H1 (cell line): ENCODE measurements at regions not wholly inside any gene's neighbourhood (a gene's known extent, or its start where the extent isn't known, plus 50 kb on each side); places are given as distances from the start of the nearest gene placed in this dataset.
"Not testable (repeated sequence)": the region's sequence is repeated elsewhere in the genome, so short reads cannot be mapped to it uniquely, and the experiment has no call there.

Source experiments
- CTCF ChIA-PET: fragments of 300-600 bp; sonication (Branson Sonifier 250); formaldehyde crosslinking; loops from one replicate; lab custom pipeline; 2021; ENCODE audit not compliant: partially characterized antibody; lab: Charles Lee
- POLR2A ChIA-PET: fragments of 300-600 bp; sonication (Branson Sonifier 250); formaldehyde crosslinking; loops from one replicate; lab custom pipeline; 2021; ENCODE audit warnings: inconsistent platforms; ENCODE audit not compliant: partially characterized antibody; lab: Charles Lee
- DNase-seq, 2 experiments: peaks; one replicate each; pipeline versions ENCODE4 v3.0.0 to v3.0.0-alpha.2; 2010 to 2022; ENCODE audit warnings: low spot score in 2 of 2, low read depth in 1 of 2, mixed read lengths in 1 of 2
- FAIRE-seq: peaks from 2 replicates; lab custom pipeline; 2011; peaks lifted over from hg19 to GRCh38; lab: Jason Lieb, UNC
- H2AFZ ChIP-seq: 2 replicates; pipeline ENCODE4 v1.8.1; 2012; ENCODE audit warnings: low read length, inconsistent platforms
- H2AK5ac ChIP-seq: 2 replicates; pipeline ENCODE4 v1.6.1; 2013; ENCODE audit warnings: low read depth, low read length
- H2BK120ac ChIP-seq: replicated peaks from 2 replicates; pipeline ENCODE3; 2013; ENCODE audit warnings: low read depth, low read length, inconsistent platforms
- H2BK12ac ChIP-seq: 2 replicates; pipeline ENCODE4 v1.6.1; 2013; ENCODE audit warnings: low read depth, low read length
- H2BK15ac ChIP-seq: 2 replicates; pipeline ENCODE4 v1.6.1; 2013; ENCODE audit warnings: low read length
- H2BK20ac ChIP-seq: 2 replicates; pipeline ENCODE4 v1.6.1; 2013; ENCODE audit warnings: low read length
- H2BK5ac ChIP-seq: 2 replicates; pipeline ENCODE4 v1.6.1; 2013; ENCODE audit warnings: low read depth, low read length
- H3K14ac ChIP-seq: 2 replicates; pipeline ENCODE4 v1.6.1; 2013; ENCODE audit warnings: inconsistent platforms; ENCODE audit not compliant: insufficient read length
- H3K18ac ChIP-seq: 2 replicates; pipeline ENCODE4 v1.6.1; 2013; ENCODE audit warnings: low read length; ENCODE audit errors: extremely low read depth
- H3K23ac ChIP-seq: 2 replicates; pipeline ENCODE4 v1.6.1; 2013; ENCODE audit warnings: inconsistent platforms; ENCODE audit not compliant: insufficient read length
- H3K23me2 ChIP-seq: 2 replicates; pipeline ENCODE4 v1.6.1; 2013; ENCODE audit warnings: low read depth, low read length
- H3K27ac ChIP-seq: 2 replicates; pipeline ENCODE4 v1.6.1; 2011; ENCODE audit warnings: low read depth, low read length, inconsistent platforms
- H3K27me3 ChIP-seq, 4 experiments: replicated peaks in 1 of 4; 1 replicate in 1 of 4; 2 replicates in 3 of 4; pipeline versions ENCODE4 v1.6.1 to v1.8.1; 2011 to 2013; ENCODE audit warnings: low read length in 3 of 4, mild to moderate bottlenecking in 3 of 4, inconsistent platforms in 2 of 4, mixed read lengths in 2 of 4, moderate library complexity in 1 of 4; ENCODE audit not compliant: control insufficient read depth in 3 of 4, insufficient read depth in 3 of 4; ENCODE audit errors: extremely low read depth in 1 of 4
- H3K36me3 ChIP-seq, 4 experiments: 2 replicates each; pipeline versions ENCODE4 v1.6.1 to v1.8.1; 2011 to 2013; ENCODE audit warnings: mild to moderate bottlenecking in 4 of 4, low read length in 3 of 4, moderate library complexity in 2 of 4, control low read depth in 1 of 4, inconsistent platforms in 1 of 4; ENCODE audit not compliant: insufficient read depth in 4 of 4, control insufficient read depth in 2 of 4
- H3K4ac ChIP-seq: replicated peaks from 2 replicates; pipeline ENCODE3; 2013; ENCODE audit warnings: low read length, low read depth, mixed read lengths, inconsistent platforms; ENCODE audit not compliant: insufficient read length
- H3K4me1 ChIP-seq, 4 experiments: replicated peaks in 1 of 4; 1 replicate in 1 of 4; 2 replicates in 3 of 4; pipeline versions ENCODE4 v1.6.1 to v1.8.1; 2011 to 2013; ENCODE audit warnings: low read length in 3 of 4, inconsistent platforms in 2 of 4, mixed read lengths in 1 of 4; ENCODE audit not compliant: insufficient read depth in 4 of 4, control insufficient read depth in 3 of 4
- H3K4me2 ChIP-seq, 2 experiments: 2 replicates each; pipeline versions ENCODE4 v1.6.1 to v1.8.1; 2011 to 2013; ENCODE audit warnings: low read depth in 2 of 2, low read length in 2 of 2, control low read depth in 1 of 2, inconsistent platforms in 1 of 2, mild to moderate bottlenecking in 1 of 2; ENCODE audit not compliant: insufficient read depth in 1 of 2
- H3K4me3 ChIP-seq, 4 experiments: fragments of 200-600, 300-600 bp in 1 of 4; sonication (generic), shearing (Covaris generic), sonication (Bioruptor Twin) in 1 of 4; 2 replicates each; pipeline versions ENCODE4 v1.5.1 to v1.8.1; 2011 to 2016; ENCODE audit warnings: low read length in 4 of 4, low read depth in 3 of 4, control low read depth in 2 of 4, inconsistent platforms in 2 of 4, mild to moderate bottlenecking in 2 of 4, mixed read lengths in 1 of 4, moderate library complexity in 1 of 4; ENCODE audit not compliant: insufficient read depth in 2 of 4; ENCODE audit errors: extremely low read depth in 1 of 4
- H3K56ac ChIP-seq: replicated peaks from 2 replicates; pipeline ENCODE3; 2013; ENCODE audit warnings: low read depth, mild to moderate bottlenecking, mixed read lengths, low read length, inconsistent platforms; ENCODE audit not compliant: insufficient read length
- H3K79me1 ChIP-seq: 2 replicates; pipeline ENCODE4 v1.6.1; 2013; ENCODE audit warnings: low read depth, low read length, control low read depth
- H3K79me2 ChIP-seq, 2 experiments: 2 replicates each; pipeline versions ENCODE4 v1.6.1 to v1.8.1; 2012 to 2013; ENCODE audit warnings: low read length in 2 of 2, mild to moderate bottlenecking in 2 of 2, inconsistent platforms in 1 of 2; ENCODE audit not compliant: insufficient read depth in 2 of 2, control insufficient read depth in 1 of 2
- H3K9ac ChIP-seq, 4 experiments: replicated peaks in 1 of 4; 1 replicate in 1 of 4; 2 replicates in 3 of 4; pipeline versions ENCODE4 v1.6.1 to v1.8.1; 2011 to 2013; ENCODE audit warnings: low read depth in 3 of 4, low read length in 3 of 4, control low read depth in 2 of 4, mild to moderate bottlenecking in 2 of 4, moderate library complexity in 2 of 4, inconsistent platforms in 1 of 4; ENCODE audit errors: extremely low read depth in 1 of 4
- H3K9me3 ChIP-seq, 2 experiments: 2 replicates each; pipeline versions ENCODE4 v1.6.1 to v1.8.1; 2012 to 2013; ENCODE audit warnings: mild to moderate bottlenecking in 2 of 2, moderate library complexity in 2 of 2, control low read depth in 1 of 2, inconsistent platforms in 1 of 2, low read depth in 1 of 2, low read length in 1 of 2, mixed read lengths in 1 of 2; ENCODE audit not compliant: insufficient read depth in 2 of 2
- H4K20me1 ChIP-seq, 2 experiments: replicated peaks in 1 of 2; 2 replicates each; pipeline versions ENCODE3 to v1.8.1; 2011 to 2013; ENCODE audit warnings: inconsistent platforms in 2 of 2, low read length in 2 of 2, mild to moderate bottlenecking in 1 of 2; ENCODE audit not compliant: insufficient read depth in 2 of 2, control insufficient read depth in 1 of 2
- H4K5ac ChIP-seq: 2 replicates; pipeline ENCODE4 v1.6.1; 2013; ENCODE audit warnings: low read length, low read depth, mixed read lengths, inconsistent platforms; ENCODE audit not compliant: insufficient read length
- H4K8ac ChIP-seq: 2 replicates; pipeline ENCODE4 v1.8.0; 2013; ENCODE audit warnings: mild to moderate bottlenecking, moderate library complexity, low read length, inconsistent platforms; ENCODE audit not compliant: insufficient read depth; ENCODE audit errors: extremely low read depth
- H4K91ac ChIP-seq: replicated peaks from 2 replicates; pipeline ENCODE3; 2013; ENCODE audit warnings: low read length, mixed read lengths, inconsistent platforms; ENCODE audit not compliant: insufficient read length
- ASH2L ChIP-seq: fragments of 200-600, 300-600 bp; sonication (generic); IDR thresholded peaks from one replicate; pipeline ENCODE4 v1.7.1; 2017; ENCODE audit warnings: low read length
- MAFK ChIP-seq: IDR thresholded peaks from 2 replicates; pipeline ENCODE4 v1.6.1; 2012; ENCODE audit warnings: low read depth, mild to moderate bottlenecking, improper control_type of control experiment, low read length
- WGBS, 2 experiments: shearing (Covaris generic) in 1 of 2; methylation state at CpG; one replicate each; pipeline versions ENCODE4 v1.1.6 to v1.1.7; 2013 to 2015; ENCODE audit warnings: low lambda C conversion rate in 2 of 2, mixed read lengths in 2 of 2, inconsistent platforms in 1 of 2, low coverage in 1 of 2, missing lambda C conversion rate in 1 of 2; ENCODE audit not compliant: insufficient replicate concordance in 2 of 2, insufficient coverage in 1 of 2, insufficient read length in 1 of 2; ENCODE audit errors: extremely low coverage in 1 of 2, missing lambda C conversion rate in 1 of 2; 5-methylcytosine and 5-hydroxymethylcytosine counted together
- TF ChIP-seq, protein P1 (sequence below): IDR thresholded peaks from 2 replicates; pipeline ENCODE4 v1.6.1; 2012; ENCODE audit warnings: low read length, inconsistent platforms

DNA sequence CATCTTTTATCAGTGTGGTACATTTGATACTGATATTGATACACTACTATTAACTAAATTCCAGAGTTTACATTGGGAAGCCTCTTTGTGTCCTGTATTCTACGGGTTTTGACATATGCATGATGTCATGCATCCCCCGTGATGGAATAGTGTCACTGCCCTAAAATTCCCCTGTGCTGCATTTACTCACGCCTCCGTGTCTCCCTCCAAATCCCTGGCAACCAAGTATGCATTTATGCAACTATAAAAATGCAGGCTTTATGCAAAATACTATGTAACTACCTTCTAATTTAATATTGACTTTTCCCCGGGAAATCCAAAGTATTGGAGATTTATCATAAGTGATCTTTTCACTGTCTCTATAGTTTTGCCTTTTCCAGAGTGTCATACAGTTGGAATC lies 453.7 kb upstream of the RUNX1 start (continued):
- TF ChIP-seq, protein P1, sequence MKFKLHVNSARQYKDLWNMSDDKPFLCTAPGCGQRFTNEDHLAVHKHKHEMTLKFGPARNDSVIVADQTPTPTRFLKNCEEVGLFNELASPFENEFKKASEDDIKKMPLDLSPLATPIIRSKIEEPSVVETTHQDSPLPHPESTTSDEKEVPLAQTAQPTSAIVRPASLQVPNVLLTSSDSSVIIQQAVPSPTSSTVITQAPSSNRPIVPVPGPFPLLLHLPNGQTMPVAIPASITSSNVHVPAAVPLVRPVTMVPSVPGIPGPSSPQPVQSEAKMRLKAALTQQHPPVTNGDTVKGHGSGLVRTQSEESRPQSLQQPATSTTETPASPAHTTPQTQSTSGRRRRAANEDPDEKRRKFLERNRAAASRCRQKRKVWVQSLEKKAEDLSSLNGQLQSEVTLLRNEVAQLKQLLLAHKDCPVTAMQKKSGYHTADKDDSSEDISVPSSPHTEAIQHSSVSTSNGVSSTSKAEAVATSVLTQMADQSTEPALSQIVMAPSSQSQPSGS: no peak
- TF ChIP-seq MAFK: no peak
- no peak for TF ChIP-seq ASH2L

GRCh38 chr21:35497522-35497921 lies 448.4 kb upstream of the RUNX1 start:
- H4K91ac ChIP-seq, FAIRE-seq, H3K4me3 ChIP-seq, H4K20me1 ChIP-seq, H3K23me2 ChIP-seq, H3K4me1 ChIP-seq, H3K27ac ChIP-seq, H3K56ac ChIP-seq, H3K36me3 ChIP-seq, H3K23ac ChIP-seq, CTCF ChIA-PET, H3K18ac ChIP-seq, H2BK5ac ChIP-seq, H2BK120ac ChIP-seq, H2BK12ac ChIP-seq, H3K79me1 ChIP-seq, DNase-seq, H2BK20ac ChIP-seq, H3K9ac ChIP-seq, H3K9me3 ChIP-seq, H3K27me3 ChIP-seq, H2AFZ ChIP-seq, POLR2A ChIA-PET, H2AK5ac ChIP-seq, H3K4ac ChIP-seq, H2BK15ac ChIP-seq, H3K79me2 ChIP-seq, H4K5ac ChIP-seq, H4K8ac ChIP-seq, H3K4me2 ChIP-seq, H3K14ac ChIP-seq: not testable (repeated sequence)
- WGBS, 2 experiments: 94% methylated on average over 3 of the region's 7 CpGs; no CpG with 5 or more reads in 1 of the 2 experiments
